ENCODE measurements at regions not wholly inside any gene's neighbourhood (a gene's known extent, or its start where the extent isn't known, plus 50 kb on each side); places are given as distances from the start of the nearest gene placed in this dataset.
A peak's percentile ranks its signal among the peaks of the same experiment; 100 is the strongest.

- H3K4me3 ChIP-seq = no peak overlapping the region
- intact Hi-C loops (cut with DNase I) = no loop called here
- H3K27ac ChIP-seq = no peak overlapping the region
- no peaks in the 10 kb centered on the region for H3K4me1 ChIP-seq
- no peaks in the 10 kb centered on the region for H3K9me3 ChIP-seq
- no peak for TF ChIP-seq CTCF (IDR thresholded peaks at IDR 0.05)
- DNase-seq = no peak
- H3K27me3 ChIP-seq (ENCODE audit: low read depth) = no peaks in the 10 kb centered on the region
- H3K36me3 ChIP-seq = no peaks in the 10 kb centered on the region
- ATAC-seq = no peak
Measured at GRCh38 chr6:15843226-15843625, 180.4 kb upstream of the DTNBP1 start.

- ATAC-seq (peak; percentile 18 to 27), DNase-seq (no peak)
- Histone ChIP-seq H3K27me3 (ENCODE audit: low read depth) (no peaks in the 10 kb centered on the region), H3K9me3 (no peaks in the 10 kb centered on the region), H3K36me3 (no peaks in the 10 kb centered on the region), H3K4me3 (no peak overlapping the region), H3K4me1 (no peaks in the 10 kb centered on the region), H3K27ac (no peak overlapping the region)
- TF ChIP-seq CTCF (IDR thresholded peaks at IDR 0.05) = no peak
- intact Hi-C loops (cut with DNase I) = no loop called here
Measured at GRCh38 chr6:15842727-15843117, 179.9 kb upstream of the DTNBP1 start.

GRCh38 chr6:15841937-15842726, 179.3 kb upstream of the DTNBP1 start:
- no peak for TF ChIP-seq CTCF (IDR thresholded peaks at IDR 0.05)
- ATAC-seq (peak; percentile 41 to 61), DNase-seq (no peak)
- Histone ChIP-seq H3K9me3 (no peaks in the 10 kb centered on the region), H3K27ac (no peak overlapping the region), H3K4me3 (no peak overlapping the region), H3K4me1 (no peaks in the 10 kb centered on the region), H3K36me3 (no peaks in the 10 kb centered on the region), H3K27me3 (ENCODE audit: low read depth) (no peaks in the 10 kb centered on the region)
- intact Hi-C loops (cut with DNase I) = no loop called here

DNA sequence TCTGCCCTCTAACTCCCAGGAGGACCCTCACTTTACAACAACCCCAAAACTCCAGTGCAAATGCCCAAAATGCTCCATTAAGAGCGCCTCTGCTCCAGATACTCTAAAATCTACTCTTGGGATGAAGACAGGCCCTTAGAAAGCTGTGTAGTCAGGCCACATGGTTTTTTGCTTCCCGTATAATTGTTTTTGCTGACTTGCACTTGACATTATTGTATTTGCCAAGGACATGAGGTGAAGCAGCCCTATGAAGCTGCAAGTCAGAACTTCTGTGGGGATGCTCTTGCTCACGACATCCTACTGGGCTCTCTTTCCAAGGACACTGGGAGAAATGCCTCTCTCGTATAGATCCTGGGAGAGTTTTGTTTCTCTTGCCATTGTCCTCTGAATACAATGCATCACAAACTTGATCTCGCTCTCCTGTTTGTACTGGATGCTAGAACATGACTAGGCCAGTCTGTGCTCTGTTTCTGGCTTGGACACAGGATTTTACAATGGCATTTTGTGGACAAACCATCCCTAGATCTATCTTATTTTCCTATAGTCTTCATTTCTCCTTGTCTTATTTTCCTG, 177.2 kb upstream of the DTNBP1 start:
- no peak for DNase-seq
- Histone ChIP-seq H3K4me3 (no peak overlapping the region), H3K27me3 (ENCODE audit: low read depth) (no peaks in the 10 kb centered on the region), H3K9me3 (no peaks in the 10 kb centered on the region), H3K27ac (no peak overlapping the region), H3K4me1 (no peaks in the 10 kb centered on the region), H3K36me3 (no peaks in the 10 kb centered on the region)
- intact Hi-C loops (cut with DNase I) = no loop called here
- no peak for TF ChIP-seq CTCF (IDR thresholded peaks at IDR 0.05)
- ATAC-seq = no peak

- no peak for TF ChIP-seq CTCF (IDR thresholded peaks at IDR 0.05)
- H3K27ac ChIP-seq = no peak overlapping the region
- no peaks in the 10 kb centered on the region for H3K9me3 ChIP-seq
- H3K4me1 ChIP-seq = no peaks in the 10 kb centered on the region
- intact Hi-C loops (cut with DNase I) = no loop called here
- DNase-seq (no peak), ATAC-seq (no peak)
- no peak overlapping the region for H3K4me3 ChIP-seq
- no peaks in the 10 kb centered on the region for H3K27me3 ChIP-seq (ENCODE audit: low read depth)
- no peaks in the 10 kb centered on the region for H3K36me3 ChIP-seq
Measured at GRCh38 chr6:15837205-15837604, 174.4 kb upstream of the DTNBP1 start.

Measured in lower lobe of right lung (tissue), 2 donors.